HepG2 (cell line): ENCODE measurements at regions not wholly inside any gene's neighbourhood (a gene's known extent, or its start where the extent isn't known, plus 50 kb on each side); places are given as distances from the start of the nearest gene placed in this dataset.

ENCODE experiments used
- NFYB ChIP-seq: sonication (generic); formaldehyde crosslinking; IDR thresholded peaks from 2 replicates; pipeline ENCODE4 v1.4.0; 2020; ENCODE audit warnings: missing genetic modification reagents
- RBAK ChIP-seq: sonication (generic); formaldehyde crosslinking; IDR thresholded peaks from 2 replicates; pipeline ENCODE4 v1.5.1; 2020; ENCODE audit warnings: mild to moderate bottlenecking, missing genetic modification reagents
- TAF1 ChIP-seq: sonication (generic); formaldehyde crosslinking; IDR thresholded peaks from 2 replicates; pipeline ENCODE4 v1.4.0; 2020; ENCODE audit warnings: missing genetic modification reagents
- TF ChIP-seq, protein P1 (sequence below): sonication (generic); formaldehyde crosslinking; IDR thresholded peaks from 2 replicates; pipeline ENCODE4 v1.4.0; 2020; ENCODE audit warnings: missing genetic modification reagents
- TF ChIP-seq, protein P2 (sequence below): sonication (generic); formaldehyde crosslinking; IDR thresholded peaks from 2 replicates; pipeline ENCODE4 v1.9.0; 2021; ENCODE audit warnings: missing genetic modification reagents, borderline replicate concordance

DNA sequence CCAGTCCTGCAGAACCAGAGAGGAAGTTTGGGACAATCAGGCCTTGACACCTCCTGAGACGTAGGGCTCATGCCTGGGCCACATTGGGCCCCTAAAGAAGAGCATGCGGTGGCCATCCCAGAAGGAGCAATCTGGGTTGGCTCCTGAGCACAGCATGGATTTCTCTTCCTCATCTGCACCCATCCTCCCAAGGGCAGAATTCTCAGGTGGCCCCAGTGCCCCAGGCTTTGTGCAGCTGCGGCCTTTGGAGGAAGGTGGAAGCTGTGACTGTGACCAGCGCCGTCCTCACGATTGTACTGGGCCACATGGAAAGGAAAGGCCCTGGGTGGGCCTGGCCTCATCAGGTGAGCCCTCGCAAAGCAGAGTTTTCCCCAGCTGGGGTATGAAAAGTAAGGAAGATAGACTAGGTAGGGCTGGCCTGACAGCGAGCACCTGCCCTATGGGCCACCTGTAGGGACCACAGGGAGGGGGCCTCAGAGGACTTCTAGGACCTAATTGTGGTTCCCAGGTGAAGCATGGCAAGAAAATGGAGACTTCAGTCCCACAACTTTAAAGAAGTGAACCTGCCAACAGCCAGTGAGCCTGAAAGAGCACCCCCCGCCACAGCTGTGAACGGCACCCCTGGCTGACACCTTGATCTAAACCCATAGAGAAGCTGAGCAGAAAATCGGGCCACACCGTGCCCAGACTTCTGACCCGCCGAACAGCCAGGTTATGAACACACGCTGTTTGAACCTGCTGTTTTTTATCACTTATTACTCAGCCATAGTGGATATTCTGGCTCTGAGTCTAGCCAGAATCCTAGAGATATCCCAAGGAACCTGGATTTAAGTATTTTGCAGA is 164.1 kb downstream of the IRX2 start:
- TF ChIP-seq RBAK (CRISPR knock-in tag) (no peak), TAF1 (CRISPR knock-in tag) (no peak), NFYB (no peak)
- TF ChIP-seq, protein P1, sequence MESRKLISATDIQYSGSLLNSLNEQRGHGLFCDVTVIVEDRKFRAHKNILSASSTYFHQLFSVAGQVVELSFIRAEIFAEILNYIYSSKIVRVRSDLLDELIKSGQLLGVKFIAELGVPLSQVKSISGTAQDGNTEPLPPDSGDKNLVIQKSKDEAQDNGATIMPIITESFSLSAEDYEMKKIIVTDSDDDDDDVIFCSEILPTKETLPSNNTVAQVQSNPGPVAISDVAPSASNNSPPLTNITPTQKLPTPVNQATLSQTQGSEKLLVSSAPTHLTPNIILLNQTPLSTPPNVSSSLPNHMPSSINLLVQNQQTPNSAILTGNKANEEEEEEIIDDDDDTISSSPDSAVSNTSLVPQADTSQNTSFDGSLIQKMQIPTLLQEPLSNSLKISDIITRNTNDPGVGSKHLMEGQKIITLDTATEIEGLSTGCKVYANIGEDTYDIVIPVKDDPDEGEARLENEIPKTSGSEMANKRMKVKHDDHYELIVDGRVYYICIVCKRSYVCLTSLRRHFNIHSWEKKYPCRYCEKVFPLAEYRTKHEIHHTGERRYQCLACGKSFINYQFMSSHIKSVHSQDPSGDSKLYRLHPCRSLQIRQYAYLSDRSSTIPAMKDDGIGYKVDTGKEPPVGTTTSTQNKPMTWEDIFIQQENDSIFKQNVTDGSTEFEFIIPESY (CRISPR knock-in tag): no peak
- TF ChIP-seq, protein P2, sequence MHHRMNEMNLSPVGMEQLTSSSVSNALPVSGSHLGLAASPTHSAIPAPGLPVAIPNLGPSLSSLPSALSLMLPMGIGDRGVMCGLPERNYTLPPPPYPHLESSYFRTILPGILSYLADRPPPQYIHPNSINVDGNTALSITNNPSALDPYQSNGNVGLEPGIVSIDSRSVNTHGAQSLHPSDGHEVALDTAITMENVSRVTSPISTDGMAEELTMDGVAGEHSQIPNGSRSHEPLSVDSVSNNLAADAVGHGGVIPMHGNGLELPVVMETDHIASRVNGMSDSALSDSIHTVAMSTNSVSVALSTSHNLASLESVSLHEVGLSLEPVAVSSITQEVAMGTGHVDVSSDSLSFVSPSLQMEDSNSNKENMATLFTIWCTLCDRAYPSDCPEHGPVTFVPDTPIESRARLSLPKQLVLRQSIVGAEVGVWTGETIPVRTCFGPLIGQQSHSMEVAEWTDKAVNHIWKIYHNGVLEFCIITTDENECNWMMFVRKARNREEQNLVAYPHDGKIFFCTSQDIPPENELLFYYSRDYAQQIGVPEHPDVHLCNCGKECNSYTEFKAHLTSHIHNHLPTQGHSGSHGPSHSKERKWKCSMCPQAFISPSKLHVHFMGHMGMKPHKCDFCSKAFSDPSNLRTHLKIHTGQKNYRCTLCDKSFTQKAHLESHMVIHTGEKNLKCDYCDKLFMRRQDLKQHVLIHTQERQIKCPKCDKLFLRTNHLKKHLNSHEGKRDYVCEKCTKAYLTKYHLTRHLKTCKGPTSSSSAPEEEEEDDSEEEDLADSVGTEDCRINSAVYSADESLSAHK (CRISPR knock-in tag): no peak
